ENCODE measurements at regions not wholly inside any gene's neighbourhood (a gene's known extent, or its start where the extent isn't known, plus 50 kb on each side); places are given as distances from the start of the nearest gene placed in this dataset.

GRCh38 chr7:68722044-68722443 lies 876.2 kb upstream of the AUTS2 start:
- Histone ChIP-seq H3K9me2 (ENCODE audit: insufficient read depth) (no peaks in the 10 kb centered on the region), H3K4me2 (no peak overlapping the region), H2AFZ (no peak overlapping the region), H3K27me3 (ENCODE audit: insufficient read depth) (no peaks in the 10 kb centered on the region), H3F3A (replicated peaks; ENCODE audit: low read depth) (no peaks in the 10 kb centered on the region), H3K4me1 (ENCODE audit: insufficient read depth) (no peaks in the 10 kb centered on the region), H3K79me2 (replicated peaks; ENCODE audit: insufficient read depth) (no peaks in the 10 kb centered on the region), H3K36me3 (ENCODE audit: insufficient read depth) (no peaks in the 10 kb centered on the region), H3K27ac (ENCODE audit: low read depth) (no peak overlapping the region), H4K20me1 (replicated peaks; ENCODE audit: insufficient read depth) (no peaks in the 10 kb centered on the region), H3K4me3 (no peak overlapping the region)
- ATAC-seq, result no peak
- Mint-ChIP-seq H3K27ac (no peak overlapping the region), H3K4me3 (no peak overlapping the region), H3K4me1 (no peaks in the 10 kb centered on the region), H3K9me3 (peaks cover 99% of the 10 kb centered on the region), H3K27me3 (ENCODE audit: insufficient read depth, low read depth, poor library complexity) (peaks cover 2% of the 10 kb centered on the region), H3K36me3 (ENCODE audit: low read depth) (peaks cover 51% of the 10 kb centered on the region)
- TF ChIP-seq ZNF331 (CRISPR knock-in tag; IDR thresholded peaks at IDR 0.05; ENCODE audit: low read depth) (no peak), STAT1 (IDR thresholded peaks at IDR 0.05; ENCODE audit: unreplicated experiment) (no peak), POLR2AphosphoS5 (IDR thresholded peaks at IDR 0.05; ENCODE audit: low read depth) (no peak), EZH2 (IDR thresholded peaks at IDR 0.05; ENCODE audit: low read depth, unreplicated experiment) (no peak), JUNB (IDR thresholded peaks at IDR 0.05; ENCODE audit: unreplicated experiment) (no peak), ETS1 (IDR thresholded peaks at IDR 0.05) (no peak), REST (IDR thresholded peaks at IDR 0.05; ENCODE audit: unreplicated experiment) (no peak), CREB1 (CRISPR knock-in tag; IDR thresholded peaks at IDR 0.05; ENCODE audit: low read depth) (no peak), CTCF (conservative IDR thresholded peaks at IDR 0.05; ENCODE audit: low read depth in 2 of 2) (no peak), NANOG (IDR thresholded peaks at IDR 0.05; ENCODE audit: borderline replicate concordance) (no peak)
- DNase-seq (ENCODE audit: low spot score), result no peak

- no peak overlapping the region for H3K27ac ChIP-seq (ENCODE audit: low read depth)
- H3K27ac Mint-ChIP-seq, result no peak overlapping the region
- DNase-seq (ENCODE audit: low spot score), result no peak
- no peak overlapping the region for H3K4me3 Mint-ChIP-seq
- ATAC-seq, result no peak
- H3K9me3 Mint-ChIP-seq, result peaks cover 99% of the 10 kb centered on the region
- no peaks in the 10 kb centered on the region for H3K9me2 ChIP-seq (ENCODE audit: insufficient read depth)
- no peaks in the 10 kb centered on the region for H4K20me1 ChIP-seq (replicated peaks; ENCODE audit: insufficient read depth)
- H3K79me2 ChIP-seq (replicated peaks; ENCODE audit: insufficient read depth), result no peaks in the 10 kb centered on the region
- peaks cover 2% of the 10 kb centered on the region for H3K27me3 Mint-ChIP-seq (ENCODE audit: insufficient read depth, low read depth, poor library complexity)
- no peaks in the 10 kb centered on the region for H3K4me1 ChIP-seq (ENCODE audit: insufficient read depth)
- no peaks in the 10 kb centered on the region for H3K36me3 ChIP-seq (ENCODE audit: insufficient read depth)
- no peak overlapping the region for H3K4me3 ChIP-seq
- no peaks in the 10 kb centered on the region for H3F3A ChIP-seq (replicated peaks; ENCODE audit: low read depth)
- H3K27me3 ChIP-seq (ENCODE audit: insufficient read depth), result no peaks in the 10 kb centered on the region
- H2AFZ ChIP-seq, result no peak overlapping the region
- no peak overlapping the region for H3K4me2 ChIP-seq
- no peaks in the 10 kb centered on the region for H3K4me1 Mint-ChIP-seq
- H3K36me3 Mint-ChIP-seq (ENCODE audit: low read depth), result peaks cover 47% of the 10 kb centered on the region
- TF ChIP-seq ETS1 (IDR thresholded peaks at IDR 0.05) (no peak), CTCF (conservative IDR thresholded peaks at IDR 0.05; ENCODE audit: low read depth in 2 of 2) (no peak), NANOG (IDR thresholded peaks at IDR 0.05; ENCODE audit: borderline replicate concordance) (no peak), REST (IDR thresholded peaks at IDR 0.05; ENCODE audit: unreplicated experiment) (no peak), EZH2 (IDR thresholded peaks at IDR 0.05; ENCODE audit: low read depth, unreplicated experiment) (no peak), CREB1 (CRISPR knock-in tag; IDR thresholded peaks at IDR 0.05; ENCODE audit: low read depth) (no peak)
Observed at GRCh38 chr7:68724965-68725364, 873.3 kb upstream of the AUTS2 start.
